Testis (tissue), 2 donors: ENCODE measurements at regions not wholly inside any gene's neighbourhood (a gene's known extent, or its start where the extent isn't known, plus 50 kb on each side); places are given as distances from the start of the nearest gene placed in this dataset.

Source experiments
- DNase-seq: peaks from one replicate; pipeline ENCODE4 v3.0.0-alpha.2; 2019
- H3K27ac ChIP-seq, 2 donors: fragments of 200-600 bp; sonication (generic); one replicate each; pipeline ENCODE4 v1.5.1; 2019
- H3K27me3 ChIP-seq: fragments of 200-600 bp; sonication (generic); one replicate; pipeline ENCODE4 v1.5.1; 2019
- H3K36me3 ChIP-seq: fragments of 200-600 bp; sonication (generic); one replicate; pipeline ENCODE4 v1.5.1; 2017; ENCODE audit warnings: low read depth; ENCODE audit errors: missing control alignments
- H3K4me1 ChIP-seq: fragments of 200-600 bp; sonication (generic); one replicate; pipeline ENCODE4 v1.5.1; 2019
- H3K4me3 ChIP-seq, 2 donors: fragments of 200-600 bp; sonication (generic); one replicate each; pipeline ENCODE4 v1.5.1; 2017 to 2019
- H3K9me3 ChIP-seq: fragments of 200-600 bp; sonication (generic); one replicate; pipeline ENCODE4 v1.5.1; 2017
- POLR2A ChIP-seq: fragments of 450-650 bp; IDR thresholded peaks from one replicate; pipeline ENCODE4 v1.6.1; 2017; ENCODE audit warnings: antibody characterized with exemption, mild to moderate bottlenecking, moderate library complexity
- WGBS, 2 donors: methylation state at CpG; one replicate each; pipeline ENCODE4 v1.1.5; 2018; 5-methylcytosine and 5-hydroxymethylcytosine counted together
- intact Hi-C: fragments of 100-400 bp; cut with DNase I; formaldehyde crosslinking; loops from one replicate; pipeline ENCODE4 v1.15.1; 2023; ENCODE audit warnings: low total_unique reads
- TF ChIP-seq, protein P1 (sequence below), 3 experiments: fragments of 450-650 bp in 2 of 3; fragments of 200-600 bp in 1 of 3; sonication (generic) in 1 of 3; IDR thresholded peaks; one replicate each; pipeline ENCODE4 v1.5.1; 2016 to 2019; ENCODE audit warnings: antibody characterized with exemption in 3 of 3, mild to moderate bottlenecking in 2 of 3, moderate library complexity in 1 of 3

DNA sequence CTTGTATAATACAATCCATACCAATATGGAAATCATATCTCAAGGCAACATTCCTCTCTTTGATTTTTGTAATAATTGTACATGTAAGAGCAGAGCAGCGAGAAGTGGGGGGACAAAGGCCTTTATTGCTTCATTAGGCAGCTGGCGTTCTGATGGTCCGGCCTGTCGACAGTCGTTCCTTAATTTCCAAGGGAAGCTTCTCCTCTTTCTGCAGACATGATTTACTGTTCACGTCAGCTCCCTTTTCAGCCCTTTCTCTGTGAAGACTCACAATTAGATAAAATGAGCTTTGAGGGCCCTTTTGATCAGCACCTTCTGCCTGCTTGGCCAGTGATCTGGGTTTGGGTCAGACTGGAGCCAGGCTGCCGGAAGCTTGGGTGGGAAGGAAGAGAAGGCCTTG lies 65.6 kb upstream of the CTBP2 start:
- Histone ChIP-seq H3K9me3 (no peaks in the 10 kb centered on the region), H3K4me1 (no peaks in the 10 kb centered on the region), H3K36me3 (no peaks in the 10 kb centered on the region), H3K27me3 (no peaks in the 10 kb centered on the region), H3K27ac (no peak overlapping the region), H3K4me3 (no peak overlapping the region)
- 88 to 96% methylated on average over 7 of the region's 7 CpGs for WGBS, 2 donors
- DNase-seq: no peak
- intact Hi-C loops: no loop called here
- no peak for TF ChIP-seq POLR2A
- TF ChIP-seq, protein P1, sequence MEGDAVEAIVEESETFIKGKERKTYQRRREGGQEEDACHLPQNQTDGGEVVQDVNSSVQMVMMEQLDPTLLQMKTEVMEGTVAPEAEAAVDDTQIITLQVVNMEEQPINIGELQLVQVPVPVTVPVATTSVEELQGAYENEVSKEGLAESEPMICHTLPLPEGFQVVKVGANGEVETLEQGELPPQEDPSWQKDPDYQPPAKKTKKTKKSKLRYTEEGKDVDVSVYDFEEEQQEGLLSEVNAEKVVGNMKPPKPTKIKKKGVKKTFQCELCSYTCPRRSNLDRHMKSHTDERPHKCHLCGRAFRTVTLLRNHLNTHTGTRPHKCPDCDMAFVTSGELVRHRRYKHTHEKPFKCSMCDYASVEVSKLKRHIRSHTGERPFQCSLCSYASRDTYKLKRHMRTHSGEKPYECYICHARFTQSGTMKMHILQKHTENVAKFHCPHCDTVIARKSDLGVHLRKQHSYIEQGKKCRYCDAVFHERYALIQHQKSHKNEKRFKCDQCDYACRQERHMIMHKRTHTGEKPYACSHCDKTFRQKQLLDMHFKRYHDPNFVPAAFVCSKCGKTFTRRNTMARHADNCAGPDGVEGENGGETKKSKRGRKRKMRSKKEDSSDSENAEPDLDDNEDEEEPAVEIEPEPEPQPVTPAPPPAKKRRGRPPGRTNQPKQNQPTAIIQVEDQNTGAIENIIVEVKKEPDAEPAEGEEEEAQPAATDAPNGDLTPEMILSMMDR (IDR thresholded peaks at IDR 0.05): no peak

DNA sequence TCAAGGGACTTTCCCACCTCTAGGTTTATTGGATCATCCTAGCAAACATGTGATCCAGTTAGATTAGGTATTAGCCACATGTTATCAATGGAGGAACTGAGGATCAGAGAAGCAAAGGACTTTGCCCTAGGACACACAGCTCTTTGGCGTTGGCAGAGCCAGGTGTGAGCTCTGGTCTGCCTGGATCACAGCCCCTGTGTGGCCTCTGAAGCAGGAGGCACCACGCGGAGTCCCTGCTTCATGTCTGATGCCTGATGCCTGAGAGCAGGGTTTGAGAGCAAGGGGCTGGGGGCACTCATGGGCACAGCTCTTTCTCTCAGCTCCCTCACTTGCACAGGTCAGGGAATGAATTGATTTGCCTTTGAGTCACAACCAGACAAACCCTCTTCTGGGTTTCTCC lies 64.7 kb upstream of the CTBP2 start:
- Histone ChIP-seq H3K4me1 (no peaks in the 10 kb centered on the region), H3K36me3 (no peaks in the 10 kb centered on the region), H3K9me3 (no peaks in the 10 kb centered on the region), H3K27ac (no peak overlapping the region), H3K27me3 (no peaks in the 10 kb centered on the region), H3K4me3 (no peak overlapping the region)
- WGBS, 2 donors: 84 to 93% methylated on average over 3 of the region's 3 CpGs
- intact Hi-C loops: no loop called here
- TF ChIP-seq POLR2A: no peak
- TF ChIP-seq, protein P1 (IDR thresholded peaks at IDR 0.05): no peak
- no peak for DNase-seq

DNA sequence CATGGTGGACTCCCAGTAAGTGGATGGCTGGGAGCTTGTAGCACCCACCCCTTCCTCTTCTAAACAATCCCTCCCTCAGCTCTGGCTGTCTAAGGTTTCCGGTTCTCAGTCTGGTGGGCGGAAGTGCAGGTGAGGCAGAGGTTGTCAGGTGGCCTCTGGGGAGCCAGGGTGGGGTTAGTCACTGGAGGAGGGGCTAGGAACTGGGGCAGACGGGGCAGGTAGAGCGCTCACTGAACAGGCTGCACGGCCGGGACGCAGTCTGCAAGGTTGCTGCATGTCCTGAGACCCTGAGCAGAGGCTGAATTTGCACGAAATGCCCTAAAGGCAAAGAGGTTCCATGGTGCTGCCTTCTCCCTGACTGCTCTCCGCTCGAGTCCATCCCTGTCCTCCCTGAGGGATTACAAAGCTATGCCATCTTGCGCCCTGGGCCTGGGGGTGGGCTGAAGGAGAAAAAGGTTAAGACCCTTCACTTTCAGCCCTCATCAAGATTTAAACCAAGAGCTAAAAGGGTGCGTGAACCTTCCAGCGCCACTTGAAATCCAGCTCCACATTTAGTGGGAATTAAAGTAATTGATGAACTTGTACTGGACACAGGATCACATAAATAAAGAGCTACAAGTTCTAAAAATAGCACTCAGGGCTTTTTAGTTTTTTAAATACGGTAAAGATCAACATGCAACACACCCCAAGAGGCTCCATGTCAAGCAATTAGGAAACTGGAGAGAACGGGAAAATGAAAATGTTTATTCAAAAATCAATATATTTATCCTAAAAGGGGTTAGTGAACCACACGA lies 62.3 kb upstream of the CTBP2 start:
- Histone ChIP-seq H3K27ac (no peak overlapping the region), H3K9me3 (no peaks in the 10 kb centered on the region), H3K4me1 (no peaks in the 10 kb centered on the region), H3K4me3 (no peak overlapping the region), H3K36me3 (no peaks in the 10 kb centered on the region), H3K27me3 (no peaks in the 10 kb centered on the region)
- 88% methylated on average over 16 of the region's 16 CpGs for WGBS, 2 donors
- TF ChIP-seq, protein P1 (IDR thresholded peaks at IDR 0.05): no peak
- TF ChIP-seq POLR2A: no peak
- no peak for DNase-seq
- intact Hi-C loops: no loop called here

DNA sequence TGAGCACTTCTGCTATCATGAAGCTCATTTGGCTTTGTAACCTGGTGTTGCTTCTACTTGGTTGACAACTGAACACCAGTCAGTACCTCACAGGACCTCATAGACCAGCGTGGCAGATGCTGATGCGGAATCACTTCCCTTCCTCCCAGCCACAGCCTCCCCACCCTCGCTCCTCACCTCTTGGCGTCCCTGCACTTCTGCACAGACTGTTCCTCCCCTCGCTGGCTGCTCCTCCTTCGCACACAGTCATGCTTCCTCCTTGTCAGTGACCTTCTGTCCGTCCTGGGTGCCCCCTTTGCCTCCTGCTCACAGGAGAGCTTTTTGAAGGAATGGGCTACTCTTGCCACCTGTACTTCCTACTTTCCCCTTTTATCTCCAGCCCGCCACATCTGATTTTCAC lies 61.4 kb upstream of the CTBP2 start:
- 70 to 74% methylated on average over 8 of the region's 8 CpGs for WGBS, 2 donors
- no peaks in the 10 kb centered on the region for H3K9me3 ChIP-seq
- no peak overlapping the region for H3K4me3 ChIP-seq
- intact Hi-C loops: no loop called here
- no peak for DNase-seq
- H3K27me3 ChIP-seq: no peaks in the 10 kb centered on the region
- no peaks in the 10 kb centered on the region for H3K36me3 ChIP-seq
- H3K4me1 ChIP-seq: no peaks in the 10 kb centered on the region
- TF ChIP-seq, protein P1 (IDR thresholded peaks at IDR 0.05): no peak
- no peak for TF ChIP-seq POLR2A
- H3K27ac ChIP-seq: no peak overlapping the region

DNA sequence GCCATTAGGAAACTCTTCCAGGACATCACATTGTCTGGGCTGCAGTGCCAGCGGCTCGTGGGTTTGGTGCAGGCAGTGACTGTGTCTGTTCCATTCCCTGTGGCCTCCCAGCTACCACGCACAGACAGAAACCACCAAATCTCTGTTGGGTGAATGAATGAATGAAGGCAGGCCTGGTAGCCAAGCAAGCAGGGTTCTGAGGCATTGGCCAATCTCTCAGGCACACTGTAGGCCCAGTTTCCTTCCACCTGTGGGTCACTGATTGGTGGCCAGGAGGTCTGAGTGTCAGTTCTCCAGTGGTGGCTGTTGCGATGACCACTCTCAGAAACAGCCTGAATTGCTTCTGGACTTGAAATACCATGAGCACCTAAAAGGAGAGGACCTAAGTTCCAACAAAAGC lies 59.4 kb upstream of the CTBP2 start:
- no peak for DNase-seq
- no peaks in the 10 kb centered on the region for H3K9me3 ChIP-seq
- no peak overlapping the region for H3K27ac ChIP-seq
- no peak overlapping the region for H3K4me3 ChIP-seq
- no peaks in the 10 kb centered on the region for H3K36me3 ChIP-seq
- no peaks in the 10 kb centered on the region for H3K27me3 ChIP-seq
- TF ChIP-seq, protein P1 (IDR thresholded peaks at IDR 0.05): no peak
- TF ChIP-seq POLR2A: no peak
- intact Hi-C loops: no loop called here
- H3K4me1 ChIP-seq: no peaks in the 10 kb centered on the region
- 92 to 99% methylated on average over 4 of the region's 4 CpGs for WGBS, 2 donors
